Muscle of leg (tissue), 3 donors: ENCODE measurements at regions not wholly inside any gene's neighbourhood (a gene's known extent, or its start where the extent isn't known, plus 50 kb on each side); places are given as distances from the start of the nearest gene placed in this dataset.
A peak's percentile ranks its signal among the peaks of the same experiment; 100 is the strongest.

Experiments
- DNase-seq: peaks from one replicate; pipeline ENCODE4 v3.0.0; 2013
- H3K27ac ChIP-seq: one replicate; pipeline ENCODE4 v1.5.1; 2013; ENCODE audit warnings: mild to moderate bottlenecking, low read length, control low read depth
- H3K27me3 ChIP-seq: one replicate; pipeline ENCODE4 v1.6.1; 2013; ENCODE audit warnings: low read length; ENCODE audit not compliant: control insufficient read depth, insufficient read depth
- H3K36me3 ChIP-seq: one replicate; pipeline ENCODE4 v1.6.1; 2013; ENCODE audit warnings: low read length; ENCODE audit not compliant: control insufficient read depth, insufficient read depth
- H3K4me1 ChIP-seq: one replicate; pipeline ENCODE4 v1.6.1; 2013; ENCODE audit warnings: low read length; ENCODE audit not compliant: control insufficient read depth, insufficient read depth
- H3K4me3 ChIP-seq: one replicate; pipeline ENCODE4 v1.5.1; 2013; ENCODE audit warnings: low read length, control low read depth
- H3K9me3 ChIP-seq: replicated peaks from 2 replicates; pipeline ENCODE4 v1.6.1; 2013; ENCODE audit warnings: low read depth, low read length; ENCODE audit not compliant: control insufficient read depth
- WGBS: methylation state at CpG from one replicate; pipeline ENCODE4 v1.1.5; 2013; ENCODE audit warnings: missing lambda C conversion rate; ENCODE audit not compliant: insufficient coverage; 5-methylcytosine and 5-hydroxymethylcytosine counted together

GRCh38 chr10:30256084-30256483, 93.0 kb downstream of the MTPAP start:
- Histone ChIP-seq H3K27ac (no peak overlapping the region), H3K27me3 (no peaks in the 10 kb centered on the region), H3K4me3 (no peak overlapping the region), H3K36me3 (no peaks in the 10 kb centered on the region), H3K9me3 (peaks cover 6% of the 10 kb centered on the region), H3K4me1 (no peaks in the 10 kb centered on the region)
- WGBS, result no CpG with 5 or more reads among the region's 1 CpG
- DNase-seq, result no peak

GRCh38 chr10:30254926-30255325, 94.2 kb downstream of the MTPAP start:
- H3K4me1 ChIP-seq, result no peaks in the 10 kb centered on the region
- no peak overlapping the region for H3K27ac ChIP-seq
- H3K36me3 ChIP-seq, result no peaks in the 10 kb centered on the region
- peaks cover 6% of the 10 kb centered on the region for H3K9me3 ChIP-seq
- H3K27me3 ChIP-seq, result no peaks in the 10 kb centered on the region
- no peak for DNase-seq
- no peak overlapping the region for H3K4me3 ChIP-seq
- WGBS, result no CpG with 5 or more reads among the region's 1 CpG

GRCh38 chr10:30248728-30249127, 100.3 kb downstream of the MTPAP start:
- H3K4me3 ChIP-seq, result no peak overlapping the region
- 83% methylated on average over 1 of the region's 4 CpGs for WGBS
- H3K9me3 ChIP-seq, result peaks cover 2% of the 10 kb centered on the region
- H3K4me1 ChIP-seq, result no peaks in the 10 kb centered on the region
- no peak for DNase-seq
- no peaks in the 10 kb centered on the region for H3K36me3 ChIP-seq
- no peaks in the 10 kb centered on the region for H3K27me3 ChIP-seq
- no peak overlapping the region for H3K27ac ChIP-seq

- 100% methylated on average over 1 of the region's 4 CpGs for WGBS
- H3K9me3 ChIP-seq, result no peaks in the 10 kb centered on the region
- DNase-seq, result no peak
Observed at GRCh38 chr10:30247704-30248103, 101.4 kb downstream of the MTPAP start.

GRCh38 chr10:30241422-30242110, 107.5 kb downstream of the MTPAP start:
- WGBS, result 93% methylated on average over 3 of the region's 6 CpGs
- Histone ChIP-seq H3K36me3 (no peaks in the 10 kb centered on the region), H3K27me3 (no peaks in the 10 kb centered on the region), H3K4me3 (no peak overlapping the region), H3K27ac (no peak overlapping the region), H3K9me3 (no peaks in the 10 kb centered on the region), H3K4me1 (no peaks in the 10 kb centered on the region)
- DNase-seq, result no peak

More at GRCh38 chr10:30247704-30248103, 101.4 kb downstream of the MTPAP start:
- Histone ChIP-seq H3K27me3 (no peaks in the 10 kb centered on the region), H3K27ac (no peak overlapping the region), H3K36me3 (no peaks in the 10 kb centered on the region), H3K4me1 (no peaks in the 10 kb centered on the region), H3K4me3 (no peak overlapping the region)

GRCh38 chr10:30238836-30239235, 110.2 kb downstream of the MTPAP start:
- Histone ChIP-seq H3K27me3 (no peaks in the 10 kb centered on the region), H3K4me3 (no peak overlapping the region), H3K36me3 (no peaks in the 10 kb centered on the region), H3K27ac (peak overlapping the region; percentile 25), H3K9me3 (no peaks in the 10 kb centered on the region), H3K4me1 (no peaks in the 10 kb centered on the region)
- WGBS, result 28% methylated on average over 3 of the region's 8 CpGs
- peak; percentile 52 for DNase-seq

- Histone ChIP-seq H3K4me3 (no peak overlapping the region), H3K36me3 (no peaks in the 10 kb centered on the region), H3K4me1 (no peaks in the 10 kb centered on the region), H3K27ac (no peak overlapping the region), H3K27me3 (no peaks in the 10 kb centered on the region), H3K9me3 (no peaks in the 10 kb centered on the region)
- no CpG with 5 or more reads among the region's 4 CpGs for WGBS
- no peak for DNase-seq
Observed at GRCh38 chr10:30233186-30233959, 115.7 kb downstream of the MTPAP start.

- no peak for DNase-seq
- H3K4me3 ChIP-seq, result no peak overlapping the region
- WGBS, result 82% methylated on average over 4 of the region's 5 CpGs
- H3K4me1 ChIP-seq, result peaks cover 2% of the 10 kb centered on the region
- no peaks in the 10 kb centered on the region for H3K36me3 ChIP-seq
- no peaks in the 10 kb centered on the region for H3K27me3 ChIP-seq
- H3K9me3 ChIP-seq, result no peaks in the 10 kb centered on the region
- H3K27ac ChIP-seq, result no peak overlapping the region
Observed at GRCh38 chr10:30231709-30232108, 117.4 kb downstream of the MTPAP start.

- no peak overlapping the region for H3K4me3 ChIP-seq
- peaks cover 2% of the 10 kb centered on the region for H3K4me1 ChIP-seq
- no peaks in the 10 kb centered on the region for H3K36me3 ChIP-seq
- H3K9me3 ChIP-seq, result no peaks in the 10 kb centered on the region
- no peaks in the 10 kb centered on the region for H3K27me3 ChIP-seq
- WGBS, result 77% methylated on average over 5 of the region's 8 CpGs
- no peak overlapping the region for H3K27ac ChIP-seq
- no peak for DNase-seq
Observed at GRCh38 chr10:30231071-30231652, 117.9 kb downstream of the MTPAP start.

- Histone ChIP-seq H3K4me3 (no peak overlapping the region), H3K9me3 (no peaks in the 10 kb centered on the region), H3K27me3 (no peaks in the 10 kb centered on the region), H3K27ac (no peak overlapping the region), H3K4me1 (peaks cover 2% of the 10 kb centered on the region), H3K36me3 (no peaks in the 10 kb centered on the region)
- DNase-seq, result no peak
- whole genome bisulfite sequencing, result 78% methylated on average over 1 of the region's 5 CpGs
Observed at GRCh38 chr10:30229536-30229935, 119.5 kb downstream of the MTPAP start.
